ENCODE measurements at regions not wholly inside any gene's neighbourhood (a gene's known extent, or its start where the extent isn't known, plus 50 kb on each side); places are given as distances from the start of the nearest gene placed in this dataset.

- Histone ChIP-seq H3K27me3 (ENCODE audit: insufficient read depth, low read length, poor library complexity, severe bottlenecking) (no peaks in the 10 kb centered on the region), H4K20me1 (ENCODE audit: insufficient read depth, low read length, poor library complexity, severe bottlenecking) (no peaks in the 10 kb centered on the region), H3K79me2 (ENCODE audit: insufficient read depth, low read length) (no peaks in the 10 kb centered on the region), H3K9me2 (replicated peaks; ENCODE audit: low read depth, low read length) (no peaks in the 10 kb centered on the region), H3F3A (ENCODE audit: low read depth) (no peaks in the 10 kb centered on the region), H3K4me3 (ENCODE audit: low read length, poor library complexity, severe bottlenecking) (no peak overlapping the region), H3K9ac (ENCODE audit: low read depth, low read length, poor library complexity, severe bottlenecking) (no peak overlapping the region), H2AFZ (ENCODE audit: low read length) (no peak overlapping the region), H3K9me3 (ENCODE audit: insufficient read depth, low read depth, low read length) (no peaks in the 10 kb centered on the region), H3K4me2 (ENCODE audit: low read depth, low read length, poor library complexity, severe bottlenecking) (no peak overlapping the region), H3K36me3 (ENCODE audit: insufficient read depth, low read length) (no peaks in the 10 kb centered on the region), H3K4me1 (ENCODE audit: insufficient read depth, low read length, poor library complexity, severe bottlenecking) (no peaks in the 10 kb centered on the region)
- TF ChIP-seq CTCF (conservative IDR thresholded peaks at IDR 0.05; ENCODE audit: low read length) (no peak), EZH2phosphoT487 (IDR thresholded peaks at IDR 0.05; ENCODE audit: borderline replicate concordance) (no peak)
Measured at GRCh38 chr2:10966741-10967140, 55.0 kb downstream of the KCNF1 start.

GRCh38 chr2:10968176-10968575 lies 56.4 kb downstream of the KCNF1 start:
- Histone ChIP-seq H4K20me1 (ENCODE audit: insufficient read depth, low read length, poor library complexity, severe bottlenecking) (no peaks in the 10 kb centered on the region), H3K9me2 (replicated peaks; ENCODE audit: low read depth, low read length) (no peaks in the 10 kb centered on the region), H3K36me3 (ENCODE audit: insufficient read depth, low read length) (no peaks in the 10 kb centered on the region), H3K27me3 (ENCODE audit: insufficient read depth, low read length, poor library complexity, severe bottlenecking) (no peaks in the 10 kb centered on the region), H3K9me3 (ENCODE audit: insufficient read depth, low read depth, low read length) (no peaks in the 10 kb centered on the region), H3K4me2 (ENCODE audit: low read depth, low read length, poor library complexity, severe bottlenecking) (no peak overlapping the region), H2AFZ (ENCODE audit: low read length) (no peak overlapping the region), H3K79me2 (ENCODE audit: insufficient read depth, low read length) (no peaks in the 10 kb centered on the region), H3K9ac (ENCODE audit: low read depth, low read length, poor library complexity, severe bottlenecking) (no peak overlapping the region), H3K4me1 (ENCODE audit: insufficient read depth, low read length, poor library complexity, severe bottlenecking) (no peaks in the 10 kb centered on the region), H3F3A (ENCODE audit: low read depth) (no peaks in the 10 kb centered on the region), H3K4me3 (ENCODE audit: low read length, poor library complexity, severe bottlenecking) (no peak overlapping the region)
- no peak for TF ChIP-seq CTCF (conservative IDR thresholded peaks at IDR 0.05; ENCODE audit: low read length)

GRCh38 chr2:10970666-10971065 lies 58.9 kb downstream of the KCNF1 start:
- Histone ChIP-seq H3K4me2 (ENCODE audit: low read depth, low read length, poor library complexity, severe bottlenecking) (no peak overlapping the region), H3K9ac (ENCODE audit: low read depth, low read length, poor library complexity, severe bottlenecking) (no peak overlapping the region), H3F3A (ENCODE audit: low read depth) (no peaks in the 10 kb centered on the region), H4K20me1 (ENCODE audit: insufficient read depth, low read length, poor library complexity, severe bottlenecking) (no peaks in the 10 kb centered on the region), H3K4me1 (ENCODE audit: insufficient read depth, low read length, poor library complexity, severe bottlenecking) (no peaks in the 10 kb centered on the region), H3K9me3 (ENCODE audit: insufficient read depth, low read depth, low read length) (no peaks in the 10 kb centered on the region), H3K79me2 (ENCODE audit: insufficient read depth, low read length) (no peaks in the 10 kb centered on the region), H3K4me3 (ENCODE audit: low read length, poor library complexity, severe bottlenecking) (no peak overlapping the region), H3K36me3 (ENCODE audit: insufficient read depth, low read length) (no peaks in the 10 kb centered on the region), H3K9me2 (replicated peaks; ENCODE audit: low read depth, low read length) (no peaks in the 10 kb centered on the region), H2AFZ (ENCODE audit: low read length) (no peak overlapping the region), H3K27me3 (ENCODE audit: insufficient read depth, low read length, poor library complexity, severe bottlenecking) (no peaks in the 10 kb centered on the region)
- TF ChIP-seq CTCF (conservative IDR thresholded peaks at IDR 0.05; ENCODE audit: low read length) (no peak), EZH2phosphoT487 (IDR thresholded peaks at IDR 0.05; ENCODE audit: borderline replicate concordance) (no peak)
